GM23338 (cell line): ENCODE measurements at regions not wholly inside any gene's neighbourhood (a gene's known extent, or its start where the extent isn't known, plus 50 kb on each side); places are given as distances from the start of the nearest gene placed in this dataset.

Source experiments
- ATAC-seq: fragments of 200-7000 bp; cut with Tn5 transposase; 3 replicates; pipeline ENCODE4 v1.9.1; 2020
- DNase-seq: peaks from one replicate; pipeline ENCODE4 v3.0.0-alpha.2; 2015; ENCODE audit warnings: low spot score
- H2AFZ ChIP-seq: fragments of 200-600 bp; sonication (generic); 2 replicates; pipeline ENCODE4 v1.8.0; 2016; ENCODE audit warnings: antibody characterized with exemption, mild to moderate bottlenecking, moderate library complexity
- H3F3A ChIP-seq: fragments of 200-600 bp; sonication (generic); replicated peaks from 2 replicates; pipeline ENCODE4 v1.8.0; 2017; ENCODE audit warnings: antibody characterized with exemption, mixed run types, low read depth
- H3K27ac ChIP-seq: fragments of 200-600 bp; sonication (generic); 2 replicates; pipeline ENCODE4 v1.6.1; 2016; ENCODE audit warnings: low read depth
- H3K27me3 ChIP-seq: fragments of 200-600 bp; sonication (generic); 2 replicates; pipeline ENCODE4 v1.8.0; 2016; ENCODE audit warnings: mild to moderate bottlenecking, mixed run types, moderate library complexity; ENCODE audit not compliant: insufficient read depth
- H3K36me3 ChIP-seq: fragments of 200-600 bp; sonication (generic); 2 replicates; pipeline ENCODE4 v1.8.0; 2016; ENCODE audit warnings: mild to moderate bottlenecking; ENCODE audit not compliant: insufficient read depth
- H3K4me1 ChIP-seq: fragments of 200-600 bp; sonication (generic); 2 replicates; pipeline ENCODE4 v1.8.0; 2016; ENCODE audit warnings: mild to moderate bottlenecking, moderate library complexity; ENCODE audit not compliant: insufficient read depth
- H3K4me2 ChIP-seq: fragments of 200-600 bp; sonication (generic); 2 replicates; pipeline ENCODE4 v1.7.1; 2017; ENCODE audit warnings: mixed run types
- H3K4me3 ChIP-seq: fragments of 200-600 bp; sonication (generic); 2 replicates; pipeline ENCODE4 v1.6.1; 2016; ENCODE audit warnings: mixed run types
- H3K79me2 ChIP-seq: fragments of 200-600 bp; sonication (generic); replicated peaks from 2 replicates; pipeline ENCODE4 v1.8.0; 2017; ENCODE audit warnings: mild to moderate bottlenecking; ENCODE audit not compliant: insufficient read depth
- H3K9me2 ChIP-seq: fragments of 200-600 bp; sonication (generic); 2 replicates; pipeline ENCODE4 v1.8.0; 2017; ENCODE audit not compliant: insufficient read depth
- H4K20me1 ChIP-seq: fragments of 200-600 bp; sonication (generic); replicated peaks from 2 replicates; pipeline ENCODE4 v1.8.0; 2017; ENCODE audit warnings: mild to moderate bottlenecking; ENCODE audit not compliant: insufficient read depth
- H3K27ac Mint-ChIP-seq: 2 replicates; pipeline ENCODE4 v1.8.0; 2020; ENCODE audit warnings: inconsistent platforms, mild to moderate bottlenecking, moderate library complexity, mixed read lengths
- H3K27me3 Mint-ChIP-seq: 3 replicates; pipeline ENCODE4 v1.8.0; 2022; ENCODE audit warnings: low read depth, mild to moderate bottlenecking, moderate library complexity, mixed read lengths, inconsistent platforms; ENCODE audit not compliant: insufficient read depth, poor library complexity
- H3K36me3 Mint-ChIP-seq: 3 replicates; pipeline ENCODE4 v1.8.0; 2021; ENCODE audit warnings: low read depth, mild to moderate bottlenecking, inconsistent platforms, moderate library complexity, mixed read lengths
- H3K4me1 Mint-ChIP-seq: 3 replicates; pipeline ENCODE4 v1.8.0; 2020; ENCODE audit warnings: mild to moderate bottlenecking, inconsistent platforms, mixed read lengths
- H3K4me3 Mint-ChIP-seq: 3 replicates; pipeline ENCODE4 v1.8.0; 2021; ENCODE audit warnings: moderate library complexity, mild to moderate bottlenecking, inconsistent platforms, mixed read lengths
- H3K9me3 Mint-ChIP-seq: 3 replicates; pipeline ENCODE4 v1.8.0; 2020; ENCODE audit warnings: moderate library complexity, mild to moderate bottlenecking, inconsistent platforms, mixed read lengths
- CREB1 ChIP-seq: fragments of 250-450 bp; sonication (Bioruptor Pico); IDR thresholded peaks from 2 replicates; pipeline ENCODE4 v1.5.0; 2020; ENCODE audit warnings: low read depth, mild to moderate bottlenecking, moderate library complexity
- CTCF ChIP-seq, 2 experiments: fragments of 200-600 bp in 1 of 2; sonication (generic) in 1 of 2; conservative IDR thresholded peaks; 2 replicates each; pipeline versions ENCODE4 v1.5.1 to v1.6.1; 2016 to 2017; ENCODE audit warnings: antibody characterized with exemption in 2 of 2, low read depth in 2 of 2, mild to moderate bottlenecking in 2 of 2, moderate library complexity in 1 of 2
- EZH2phosphoT487 ChIP-seq: fragments of 200-600 bp; sonication (generic); IDR thresholded peaks from one replicate; pipeline ENCODE4 v1.8.1; 2018; ENCODE audit warnings: antibody characterized with exemption; ENCODE audit not compliant: unreplicated experiment
- JUNB ChIP-seq: IDR thresholded peaks from one replicate; pipeline ENCODE4 v1.6.1; 2016; ENCODE audit warnings: antibody characterized with exemption; ENCODE audit not compliant: unreplicated experiment
- NANOG ChIP-seq: IDR thresholded peaks from 2 replicates; pipeline ENCODE4 v1.6.1; 2016; ENCODE audit warnings: antibody characterized with exemption, borderline replicate concordance
- TF ChIP-seq, protein P1 (sequence below): fragments of 250-450 bp; sonication (Bioruptor Pico); IDR thresholded peaks from 2 replicates; pipeline ENCODE4 v1.5.0; 2020; ENCODE audit warnings: mild to moderate bottlenecking, moderate library complexity

GRCh38 chr4:112003231-112003907 lies 141.9 kb upstream of the FAM241A start:
- no peak overlapping the region for H3K27ac Mint-ChIP-seq
- no peaks in the 10 kb centered on the region for H3K27me3 ChIP-seq
- H3K4me1 ChIP-seq, result 0 out of 2 replicates have a peak, but pooled peaks cover 6% of the 10 kb centered on the region
- H2AFZ ChIP-seq, result 0 out of 2 replicates have a peak overlapping the region, but pooled peaks have one; percentile 38
- TF ChIP-seq CREB1 (CRISPR knock-in tag), result no peak
- TF ChIP-seq CTCF (conservative IDR thresholded peaks at IDR 0.05; ENCODE audit: low read depth in 2 of 2), result no peak
- no peak for TF ChIP-seq JUNB
- no peak for TF ChIP-seq NANOG
- TF ChIP-seq, protein P1, sequence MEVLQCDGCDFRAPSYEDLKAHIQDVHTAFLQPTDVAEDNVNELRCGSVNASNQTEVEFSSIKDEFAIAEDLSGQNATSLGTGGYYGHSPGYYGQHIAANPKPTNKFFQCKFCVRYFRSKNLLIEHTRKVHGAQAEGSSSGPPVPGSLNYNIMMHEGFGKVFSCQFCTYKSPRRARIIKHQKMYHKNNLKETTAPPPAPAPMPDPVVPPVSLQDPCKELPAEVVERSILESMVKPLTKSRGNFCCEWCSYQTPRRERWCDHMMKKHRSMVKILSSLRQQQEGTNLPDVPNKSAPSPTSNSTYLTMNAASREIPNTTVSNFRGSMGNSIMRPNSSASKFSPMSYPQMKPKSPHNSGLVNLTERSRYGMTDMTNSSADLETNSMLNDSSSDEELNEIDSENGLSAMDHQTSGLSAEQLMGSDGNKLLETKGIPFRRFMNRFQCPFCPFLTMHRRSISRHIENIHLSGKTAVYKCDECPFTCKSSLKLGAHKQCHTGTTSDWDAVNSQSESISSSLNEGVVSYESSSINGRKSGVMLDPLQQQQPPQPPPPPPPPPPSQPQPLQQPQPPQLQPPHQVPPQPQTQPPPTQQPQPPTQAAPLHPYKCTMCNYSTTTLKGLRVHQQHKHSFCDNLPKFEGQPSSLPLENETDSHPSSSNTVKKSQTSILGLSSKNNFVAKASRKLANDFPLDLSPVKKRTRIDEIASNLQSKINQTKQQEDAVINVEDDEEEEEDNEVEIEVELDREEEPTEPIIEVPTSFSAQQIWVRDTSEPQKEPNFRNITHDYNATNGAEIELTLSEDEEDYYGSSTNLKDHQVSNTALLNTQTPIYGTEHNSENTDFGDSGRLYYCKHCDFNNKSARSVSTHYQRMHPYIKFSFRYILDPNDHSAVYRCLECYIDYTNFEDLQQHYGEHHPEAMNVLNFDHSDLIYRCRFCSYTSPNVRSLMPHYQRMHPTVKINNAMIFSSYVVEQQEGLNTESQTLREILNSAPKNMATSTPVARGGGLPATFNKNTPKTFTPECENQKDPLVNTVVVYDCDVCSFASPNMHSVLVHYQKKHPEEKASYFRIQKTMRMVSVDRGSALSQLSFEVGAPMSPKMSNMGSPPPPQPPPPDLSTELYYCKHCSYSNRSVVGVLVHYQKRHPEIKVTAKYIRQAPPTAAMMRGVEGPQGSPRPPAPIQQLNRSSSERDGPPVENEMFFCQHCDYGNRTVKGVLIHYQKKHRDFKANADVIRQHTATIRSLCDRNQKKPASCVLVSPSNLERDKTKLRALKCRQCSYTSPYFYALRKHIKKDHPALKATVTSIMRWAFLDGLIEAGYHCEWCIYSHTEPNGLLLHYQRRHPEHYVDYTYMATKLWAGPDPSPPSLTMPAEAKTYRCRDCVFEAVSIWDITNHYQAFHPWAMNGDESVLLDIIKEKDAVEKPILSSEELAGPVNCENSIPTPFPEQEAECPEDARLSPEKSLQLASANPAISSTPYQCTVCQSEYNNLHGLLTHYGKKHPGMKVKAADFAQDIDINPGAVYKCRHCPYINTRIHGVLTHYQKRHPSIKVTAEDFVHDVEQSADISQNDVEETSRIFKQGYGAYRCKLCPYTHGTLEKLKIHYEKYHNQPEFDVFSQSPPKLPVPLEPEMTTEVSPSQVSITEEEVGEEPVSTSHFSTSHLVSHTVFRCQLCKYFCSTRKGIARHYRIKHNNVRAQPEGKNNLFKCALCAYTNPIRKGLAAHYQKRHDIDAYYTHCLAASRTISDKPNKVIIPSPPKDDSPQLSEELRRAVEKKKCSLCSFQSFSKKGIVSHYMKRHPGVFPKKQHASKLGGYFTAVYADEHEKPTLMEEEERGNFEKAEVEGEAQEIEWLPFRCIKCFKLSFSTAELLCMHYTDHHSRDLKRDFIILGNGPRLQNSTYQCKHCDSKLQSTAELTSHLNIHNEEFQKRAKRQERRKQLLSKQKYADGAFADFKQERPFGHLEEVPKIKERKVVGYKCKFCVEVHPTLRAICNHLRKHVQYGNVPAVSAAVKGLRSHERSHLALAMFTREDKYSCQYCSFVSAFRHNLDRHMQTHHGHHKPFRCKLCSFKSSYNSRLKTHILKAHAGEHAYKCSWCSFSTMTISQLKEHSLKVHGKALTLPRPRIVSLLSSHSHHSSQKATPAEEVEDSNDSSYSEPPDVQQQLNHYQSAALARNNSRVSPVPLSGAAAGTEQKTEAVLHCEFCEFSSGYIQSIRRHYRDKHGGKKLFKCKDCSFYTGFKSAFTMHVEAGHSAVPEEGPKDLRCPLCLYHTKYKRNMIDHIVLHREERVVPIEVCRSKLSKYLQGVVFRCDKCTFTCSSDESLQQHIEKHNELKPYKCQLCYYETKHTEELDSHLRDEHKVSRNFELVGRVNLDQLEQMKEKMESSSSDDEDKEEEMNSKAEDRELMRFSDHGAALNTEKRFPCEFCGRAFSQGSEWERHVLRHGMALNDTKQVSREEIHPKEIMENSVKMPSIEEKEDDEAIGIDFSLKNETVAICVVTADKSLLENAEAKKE, result no peak
- TF ChIP-seq EZH2phosphoT487, result no peak
- H3K4me2 ChIP-seq, result no peak overlapping the region
- ATAC-seq (no peak; the same call in 2 of the 3 replicates), DNase-seq (no peak)
- peaks cover 14% of the 10 kb centered on the region; the same call in 2 of the 3 replicates for H3K4me1 Mint-ChIP-seq
- no peaks in the 10 kb centered on the region for H3K9me2 ChIP-seq
- H3F3A ChIP-seq, result no peaks in the 10 kb centered on the region
- H3K27me3 Mint-ChIP-seq, result no peaks in the 10 kb centered on the region
- H3K36me3 ChIP-seq, result no peaks in the 10 kb centered on the region
- no peaks in the 10 kb centered on the region for H3K79me2 ChIP-seq
- H3K36me3 Mint-ChIP-seq, result no peaks in the 10 kb centered on the region; the same call in 2 of the 3 replicates
- no peaks in the 10 kb centered on the region for H4K20me1 ChIP-seq
- no peak overlapping the region for H3K4me3 Mint-ChIP-seq
- no peak overlapping the region for H3K27ac ChIP-seq
- no peak overlapping the region for H3K4me3 ChIP-seq
- peaks cover 3% of the 10 kb centered on the region; the same call in 1 of the 3 replicates for H3K9me3 Mint-ChIP-seq
